WERI-Rb-1 (cell line): ENCODE measurements at regions not wholly inside any gene's neighbourhood (a gene's known extent, or its start where the extent isn't known, plus 50 kb on each side); places are given as distances from the start of the nearest gene placed in this dataset.

ENCODE experiments used
- DNase-seq: peaks from one replicate; pipeline ENCODE4 v3.0.0-alpha.2; 2020
- H3K27ac ChIP-seq: fragments of 250-450 bp; sonication (Bioruptor Pico); 2 replicates; pipeline ENCODE4 v1.5.1; 2020; ENCODE audit warnings: mild to moderate bottlenecking, moderate library complexity
- H3K27me3 ChIP-seq: fragments of 250-450 bp; sonication (Bioruptor Pico); 2 replicates; pipeline ENCODE4 v1.5.1; 2021; ENCODE audit warnings: mild to moderate bottlenecking, low read depth, moderate library complexity; ENCODE audit not compliant: insufficient read depth, severe bottlenecking
- H3K36me3 ChIP-seq: fragments of 250-450 bp; sonication (Bioruptor Pico); 2 replicates; pipeline ENCODE4 v1.5.1; 2020; ENCODE audit warnings: mild to moderate bottlenecking, moderate library complexity
- H3K4me3 ChIP-seq: 2 replicates; pipeline ENCODE4 v1.5.1; 2011; ENCODE audit warnings: low read depth, mild to moderate bottlenecking, control low read depth, low read length
- H3K9me3 ChIP-seq: fragments of 250-450 bp; sonication (Bioruptor Pico); 2 replicates; pipeline ENCODE4 v1.5.1; 2021; ENCODE audit warnings: mild to moderate bottlenecking, moderate library complexity; ENCODE audit not compliant: severe bottlenecking
- TF ChIP-seq, protein P1 (sequence below): IDR thresholded peaks from 2 replicates; pipeline ENCODE4 v1.5.1; 2011; ENCODE audit warnings: low read depth, mild to moderate bottlenecking, control low read depth, inconsistent platforms, low read length

DNA sequence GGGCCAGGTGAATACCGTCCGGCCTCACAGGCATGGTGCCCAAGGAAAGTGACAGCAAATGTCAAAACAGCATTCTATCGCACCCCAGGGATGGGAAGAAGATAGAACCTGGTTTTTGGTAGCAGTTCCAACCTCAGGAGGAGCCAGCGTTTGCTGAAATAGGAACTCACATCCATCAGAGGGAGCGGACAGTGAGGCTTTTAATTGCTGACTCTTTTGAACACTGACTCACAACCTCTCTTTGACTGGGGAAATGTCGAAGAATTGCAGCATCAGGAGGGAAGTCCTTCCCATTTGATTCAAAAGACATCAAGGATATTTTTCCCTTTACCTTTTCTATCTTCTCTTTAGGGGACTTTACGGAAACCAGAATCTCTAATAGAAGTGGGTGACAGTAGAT lies 114.2 kb downstream of the UNC5CL start:
- Histone ChIP-seq H3K4me3 (no peak overlapping the region), H3K27ac (no peak overlapping the region), H3K27me3 (peaks cover 11% of the 10 kb centered on the region), H3K9me3 (no peaks in the 10 kb centered on the region), H3K36me3 (no peaks in the 10 kb centered on the region)
- DNase-seq = no peak
- TF ChIP-seq, protein P1, sequence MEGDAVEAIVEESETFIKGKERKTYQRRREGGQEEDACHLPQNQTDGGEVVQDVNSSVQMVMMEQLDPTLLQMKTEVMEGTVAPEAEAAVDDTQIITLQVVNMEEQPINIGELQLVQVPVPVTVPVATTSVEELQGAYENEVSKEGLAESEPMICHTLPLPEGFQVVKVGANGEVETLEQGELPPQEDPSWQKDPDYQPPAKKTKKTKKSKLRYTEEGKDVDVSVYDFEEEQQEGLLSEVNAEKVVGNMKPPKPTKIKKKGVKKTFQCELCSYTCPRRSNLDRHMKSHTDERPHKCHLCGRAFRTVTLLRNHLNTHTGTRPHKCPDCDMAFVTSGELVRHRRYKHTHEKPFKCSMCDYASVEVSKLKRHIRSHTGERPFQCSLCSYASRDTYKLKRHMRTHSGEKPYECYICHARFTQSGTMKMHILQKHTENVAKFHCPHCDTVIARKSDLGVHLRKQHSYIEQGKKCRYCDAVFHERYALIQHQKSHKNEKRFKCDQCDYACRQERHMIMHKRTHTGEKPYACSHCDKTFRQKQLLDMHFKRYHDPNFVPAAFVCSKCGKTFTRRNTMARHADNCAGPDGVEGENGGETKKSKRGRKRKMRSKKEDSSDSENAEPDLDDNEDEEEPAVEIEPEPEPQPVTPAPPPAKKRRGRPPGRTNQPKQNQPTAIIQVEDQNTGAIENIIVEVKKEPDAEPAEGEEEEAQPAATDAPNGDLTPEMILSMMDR = no peak

DNA sequence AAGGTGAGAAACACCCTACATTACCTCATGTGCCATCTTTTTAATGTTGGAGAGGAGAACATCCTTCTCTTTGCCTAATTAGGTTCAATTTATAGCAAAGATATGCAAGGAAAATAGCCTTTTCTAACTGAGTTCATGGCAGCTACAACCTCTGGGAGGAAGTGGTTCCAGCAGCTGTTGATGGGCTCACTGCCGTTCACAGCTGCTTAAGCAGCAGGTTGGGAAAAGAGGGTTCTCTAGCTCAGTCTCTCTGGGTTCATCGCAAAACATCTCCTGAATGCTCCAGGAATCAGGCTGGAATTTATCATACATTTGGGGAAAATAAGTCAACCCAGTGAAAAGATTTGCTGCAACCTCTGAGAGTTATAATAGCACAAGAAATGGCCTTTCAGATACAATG lies 115.1 kb downstream of the UNC5CL start:
- Histone ChIP-seq H3K36me3 (no peaks in the 10 kb centered on the region), H3K27me3 (peaks cover 12% of the 10 kb centered on the region), H3K27ac (no peak overlapping the region), H3K9me3 (no peaks in the 10 kb centered on the region), H3K4me3 (no peak overlapping the region)
- TF ChIP-seq, protein P1 = no peak
- no peak for DNase-seq

DNA sequence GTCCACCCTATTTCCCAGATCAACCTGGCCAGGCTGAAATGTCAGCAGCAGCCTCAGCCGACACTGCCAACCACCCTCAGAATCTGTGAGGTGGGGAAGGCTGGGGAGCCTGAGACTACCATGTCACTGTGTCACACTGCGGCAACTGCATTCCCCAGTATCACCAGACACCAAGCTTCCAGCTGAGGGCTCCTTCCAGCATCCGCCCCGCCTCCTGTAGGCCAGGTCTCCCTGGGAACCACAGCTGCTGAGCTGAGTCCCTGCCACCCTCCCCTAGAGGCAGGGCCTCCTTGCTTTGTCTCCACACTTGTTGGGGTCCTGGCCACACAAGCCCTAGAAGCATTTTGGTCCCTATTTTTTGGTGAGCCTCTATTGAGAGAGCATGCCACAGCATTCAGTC lies 115.7 kb downstream of the UNC5CL start:
- H3K27ac ChIP-seq = no peak overlapping the region
- no peak overlapping the region for H3K4me3 ChIP-seq
- H3K9me3 ChIP-seq = no peaks in the 10 kb centered on the region
- H3K36me3 ChIP-seq = no peaks in the 10 kb centered on the region
- H3K27me3 ChIP-seq = peaks cover 13% of the 10 kb centered on the region
- TF ChIP-seq, protein P1 = no peak
- no peak for DNase-seq

- no peaks in the 10 kb centered on the region for H3K9me3 ChIP-seq
- peaks cover 13% of the 10 kb centered on the region for H3K27me3 ChIP-seq
- H3K27ac ChIP-seq = no peak overlapping the region
- no peak overlapping the region for H3K4me3 ChIP-seq
- TF ChIP-seq, protein P1 = no peak
- DNase-seq = no peak
- no peaks in the 10 kb centered on the region for H3K36me3 ChIP-seq
These were observed 116.7 kb downstream of the UNC5CL start for GRCh38 chr6:40922281-40922680.

- TF ChIP-seq, protein P1 = no peak
These were observed 120.9 kb downstream of the UNC5CL start for GRCh38 chr6:40918040-40918651.

GRCh38 chr6:40917603-40918002 lies 121.4 kb downstream of the UNC5CL start:
- H3K27ac ChIP-seq = no peak overlapping the region
- H3K4me3 ChIP-seq = no peak overlapping the region
- no peak for DNase-seq
- TF ChIP-seq, protein P1 = no peak
- H3K27me3 ChIP-seq = peaks cover 4% of the 10 kb centered on the region
- no peaks in the 10 kb centered on the region for H3K9me3 ChIP-seq
- no peaks in the 10 kb centered on the region for H3K36me3 ChIP-seq

More at GRCh38 chr6:40918040-40918651, 120.9 kb downstream of the UNC5CL start:
- Histone ChIP-seq H3K36me3 (no peaks in the 10 kb centered on the region), H3K9me3 (no peaks in the 10 kb centered on the region), H3K4me3 (no peak overlapping the region), H3K27ac (no peak overlapping the region), H3K27me3 (peaks cover 6% of the 10 kb centered on the region)
- no peak for DNase-seq
